Right atrium auricular region (tissue), 2 donors: ENCODE measurements at regions not wholly inside any gene's neighbourhood (a gene's known extent, or its start where the extent isn't known, plus 50 kb on each side); places are given as distances from the start of the nearest gene placed in this dataset.

Experiments
- DNase-seq: peaks from one replicate; pipeline ENCODE4 v3.0.0-alpha.2; 2019; ENCODE audit warnings: low spot score
- H3K27ac ChIP-seq, 2 donors: fragments of 200-600 bp; sonication (generic); 1 replicate in 1 of 2; 2 replicates in 1 of 2; pipeline ENCODE4 v1.5.1; 2016 to 2019
- H3K27me3 ChIP-seq, 2 donors: fragments of 200-600 bp; sonication (generic); one replicate each; pipeline versions ENCODE4 v1.5.1 to v1.6.0; 2017 to 2019
- H3K36me3 ChIP-seq: fragments of 200-600 bp; sonication (generic); one replicate; pipeline ENCODE4 v1.5.1; 2016
- H3K4me1 ChIP-seq, 2 donors: fragments of 200-600 bp; sonication (generic); one replicate each; pipeline versions ENCODE4 v1.5.1 to v1.6.0; 2017 to 2019
- H3K4me3 ChIP-seq, 2 donors: fragments of 200-600 bp; sonication (generic); 1 replicate in 1 of 2; 2 replicates in 1 of 2; pipeline ENCODE4 v1.5.1; 2017 to 2019; ENCODE audit warnings: mild to moderate bottlenecking in 1 of 2, moderate library complexity in 1 of 2
- H3K9me3 ChIP-seq, 2 donors: fragments of 200-600 bp; sonication (generic); one replicate each; pipeline ENCODE4 v1.5.1; 2019
- CTCF ChIP-seq, 2 donors: fragments of 200-600 bp; sonication (generic); IDR thresholded peaks; one replicate each; pipeline ENCODE4 v1.5.1; 2019; ENCODE audit warnings: antibody characterized with exemption in 2 of 2

GRCh38 chr6:19757036-19757435, 80.1 kb upstream of the ID4 start:
- H3K4me1 ChIP-seq, result no peaks in the 10 kb centered on the region
- no peaks in the 10 kb centered on the region for H3K36me3 ChIP-seq
- H3K27me3 ChIP-seq, result no peaks in the 10 kb centered on the region
- no peaks in the 10 kb centered on the region for H3K9me3 ChIP-seq
- DNase-seq, result no peak
- no peak overlapping the region for H3K4me3 ChIP-seq
- no peak for TF ChIP-seq CTCF (IDR thresholded peaks at IDR 0.05)
- H3K27ac ChIP-seq, result no peak overlapping the region

- H3K4me3 ChIP-seq, result no peak overlapping the region
- TF ChIP-seq CTCF (IDR thresholded peaks at IDR 0.05), result no peak
- H3K36me3 ChIP-seq, result no peaks in the 10 kb centered on the region
- H3K4me1 ChIP-seq, result no peaks in the 10 kb centered on the region
- no peak for DNase-seq
- no peaks in the 10 kb centered on the region for H3K9me3 ChIP-seq
- H3K27me3 ChIP-seq, result no peaks in the 10 kb centered on the region
- no peak overlapping the region for H3K27ac ChIP-seq
These were observed 77.9 kb upstream of the ID4 start for GRCh38 chr6:19759117-19759880.

GRCh38 chr6:19761121-19761520, 76.0 kb upstream of the ID4 start:
- H3K4me3 ChIP-seq, result no peak overlapping the region

GRCh38 chr6:19771753-19772336, 65.3 kb upstream of the ID4 start:
- Histone ChIP-seq H3K9me3 (no peaks in the 10 kb centered on the region), H3K4me3 (no peak overlapping the region), H3K27me3 (no peaks in the 10 kb centered on the region), H3K27ac (no peak overlapping the region), H3K36me3 (no peaks in the 10 kb centered on the region), H3K4me1 (no peaks in the 10 kb centered on the region)
- TF ChIP-seq CTCF (IDR thresholded peaks at IDR 0.05), result no peak
- DNase-seq, result no peak

More at GRCh38 chr6:19761121-19761520, 76.0 kb upstream of the ID4 start:
- H3K27ac ChIP-seq, result no peak overlapping the region
- DNase-seq, result no peak
- no peak for TF ChIP-seq CTCF (IDR thresholded peaks at IDR 0.05)
- no peaks in the 10 kb centered on the region for H3K9me3 ChIP-seq
- no peaks in the 10 kb centered on the region for H3K27me3 ChIP-seq
- no peaks in the 10 kb centered on the region for H3K36me3 ChIP-seq
- no peaks in the 10 kb centered on the region for H3K4me1 ChIP-seq

GRCh38 chr6:19772891-19773290, 64.3 kb upstream of the ID4 start:
- Histone ChIP-seq H3K27ac (no peak overlapping the region), H3K36me3 (no peaks in the 10 kb centered on the region), H3K4me3 (no peak overlapping the region), H3K4me1 (no peaks in the 10 kb centered on the region), H3K9me3 (no peaks in the 10 kb centered on the region), H3K27me3 (no peaks in the 10 kb centered on the region)
- TF ChIP-seq CTCF (IDR thresholded peaks at IDR 0.05), result no peak
- DNase-seq, result no peak
